ENCODE measurements at regions not wholly inside any gene's neighbourhood (a gene's known extent, or its start where the extent isn't known, plus 50 kb on each side); places are given as distances from the start of the nearest gene placed in this dataset.

- H3K4me1 ChIP-seq (ENCODE audit: insufficient read depth, low read length), result no peaks in the 10 kb centered on the region
Observed at GRCh38 chr2:210839034-210839433, 282.6 kb downstream of the CPS1 start.

GRCh38 chr2:210839450-210839849 lies 283.1 kb downstream of the CPS1 start:
- Mint-ChIP-seq H3K4me1 (ENCODE audit: low read depth) (no peaks in the 10 kb centered on the region), H3K27me3 (no peaks in the 10 kb centered on the region), H3K4me3 (no peak overlapping the region), H3K36me3 (ENCODE audit: low read depth) (no peaks in the 10 kb centered on the region), H3K27ac (no peak overlapping the region), H3K9me3 (no peaks in the 10 kb centered on the region)
- DNase-seq (no peak), ATAC-seq (ENCODE audit: poor library complexity) (no peak)
- TF ChIP-seq CTCF (IDR thresholded peaks at IDR 0.05), result no peak
- Histone ChIP-seq H3K4me1 (ENCODE audit: insufficient read depth, low read length) (no peaks in the 10 kb centered on the region), H3K36me3 (ENCODE audit: insufficient read depth, low read length) (no peaks in the 10 kb centered on the region), H3K27me3 (ENCODE audit: control insufficient read depth in 1 of 2, insufficient read depth in 2 of 2, low read length in 2 of 2) (no peaks in the 10 kb centered on the region), H3K4me3 (ENCODE audit: low read length) (no peak overlapping the region), H3K27ac (ENCODE audit: low read depth in 1 of 2, low read length in 2 of 2) (no peak overlapping the region), H3K9me3 (ENCODE audit: control insufficient read depth in 1 of 2, insufficient read depth in 1 of 2, low read length in 2 of 2) (no peaks in the 10 kb centered on the region)
- intact Hi-C loops (cut with DNase I, micrococcal nuclease), result no loop called here
- ChIA-PET CTCF (no interaction called here), POLR2A (no interaction called here)

More at GRCh38 chr2:210839034-210839433, 282.6 kb downstream of the CPS1 start:
- intact Hi-C loops (cut with DNase I, micrococcal nuclease), result no loop called here
- TF ChIP-seq CTCF (IDR thresholded peaks at IDR 0.05), result no peak
- Histone ChIP-seq H3K36me3 (ENCODE audit: insufficient read depth, low read length) (no peaks in the 10 kb centered on the region), H3K27ac (ENCODE audit: low read depth in 1 of 2, low read length in 2 of 2) (no peak overlapping the region), H3K9me3 (ENCODE audit: control insufficient read depth in 1 of 2, insufficient read depth in 1 of 2, low read length in 2 of 2) (no peaks in the 10 kb centered on the region), H3K27me3 (ENCODE audit: control insufficient read depth in 1 of 2, insufficient read depth in 2 of 2, low read length in 2 of 2) (no peaks in the 10 kb centered on the region), H3K4me3 (ENCODE audit: low read length) (no peak overlapping the region)
- no peaks in the 10 kb centered on the region for H3K9me3 Mint-ChIP-seq
- no peak overlapping the region for H3K4me3 Mint-ChIP-seq
- POLR2A ChIA-PET, result no interaction called here
- H3K36me3 Mint-ChIP-seq (ENCODE audit: low read depth), result no peaks in the 10 kb centered on the region
- CTCF ChIA-PET, result no interaction called here
- no peaks in the 10 kb centered on the region for H3K27me3 Mint-ChIP-seq
- DNase-seq (no peak), ATAC-seq (ENCODE audit: poor library complexity) (no peak)
- no peaks in the 10 kb centered on the region for H3K4me1 Mint-ChIP-seq (ENCODE audit: low read depth)
- no peak overlapping the region for H3K27ac Mint-ChIP-seq

- no peak overlapping the region for H3K4me3 Mint-ChIP-seq
- H3K4me1 ChIP-seq (ENCODE audit: insufficient read depth, low read length), result no peaks in the 10 kb centered on the region
- no peaks in the 10 kb centered on the region for H3K9me3 ChIP-seq (ENCODE audit: control insufficient read depth in 1 of 2, insufficient read depth in 1 of 2, low read length in 2 of 2)
- ChIA-PET CTCF (no interaction called here), POLR2A (no interaction called here)
- TF ChIP-seq CTCF (IDR thresholded peaks at IDR 0.05), result no peak
- no peaks in the 10 kb centered on the region for H3K36me3 ChIP-seq (ENCODE audit: insufficient read depth, low read length)
- H3K27ac Mint-ChIP-seq, result no peak overlapping the region
- no peaks in the 10 kb centered on the region for H3K4me1 Mint-ChIP-seq (ENCODE audit: low read depth)
- DNase-seq (no peak), ATAC-seq (ENCODE audit: poor library complexity) (no peak)
- intact Hi-C loops (cut with DNase I, micrococcal nuclease), result no loop called here
- H3K27ac ChIP-seq (ENCODE audit: low read depth in 1 of 2, low read length in 2 of 2), result no peak overlapping the region
- no peaks in the 10 kb centered on the region for H3K9me3 Mint-ChIP-seq
- no peaks in the 10 kb centered on the region for H3K36me3 Mint-ChIP-seq (ENCODE audit: low read depth)
- no peak overlapping the region for H3K4me3 ChIP-seq (ENCODE audit: low read length)
- no peaks in the 10 kb centered on the region for H3K27me3 Mint-ChIP-seq
- H3K27me3 ChIP-seq (ENCODE audit: control insufficient read depth in 1 of 2, insufficient read depth in 2 of 2, low read length in 2 of 2), result no peaks in the 10 kb centered on the region
Observed at GRCh38 chr2:210842896-210843295, 286.5 kb downstream of the CPS1 start.

Measured in CD4-positive, alpha-beta T cell (primary cell).